Liver (tissue), 7 donors: ENCODE measurements at regions not wholly inside any gene's neighbourhood (a gene's known extent, or its start where the extent isn't known, plus 50 kb on each side); places are given as distances from the start of the nearest gene placed in this dataset.

ENCODE experiments used
- DNase-seq: peaks from one replicate; pipeline ENCODE4 v3.0.0-alpha.2; 2017; ENCODE audit warnings: low spot score
- H3K27ac ChIP-seq, 2 donors: one replicate each; pipeline ENCODE4 v1.7.0; 2013; ENCODE audit warnings: inconsistent platforms in 2 of 2, low read length in 2 of 2, control low read depth in 1 of 2, low read depth in 1 of 2, mild to moderate bottlenecking in 1 of 2
- H3K27me3 ChIP-seq, 4 donors: one replicate each; pipeline versions ENCODE4 v1.6.1 to v1.7.0; 2013; ENCODE audit warnings: low read length in 3 of 4, inconsistent platforms in 1 of 4, mild to moderate bottlenecking in 1 of 4, moderate library complexity in 1 of 4; ENCODE audit not compliant: control insufficient read depth in 4 of 4, insufficient read depth in 4 of 4
- H3K36me3 ChIP-seq, 4 donors: one replicate each; pipeline versions ENCODE4 v1.6.1 to v1.7.0; 2013; ENCODE audit warnings: low read length in 3 of 4, mild to moderate bottlenecking in 3 of 4, low read depth in 1 of 4, moderate library complexity in 1 of 4; ENCODE audit not compliant: control insufficient read depth in 4 of 4, insufficient read depth in 3 of 4
- H3K4me1 ChIP-seq, 4 donors: one replicate each; pipeline versions ENCODE4 v1.6.1 to v1.7.0; 2013; ENCODE audit warnings: low read length in 3 of 4, mild to moderate bottlenecking in 3 of 4, moderate library complexity in 1 of 4; ENCODE audit not compliant: control insufficient read depth in 4 of 4, insufficient read depth in 4 of 4
- H3K4me3 ChIP-seq, 3 donors: one replicate each; pipeline versions ENCODE4 v1.6.1 to v1.7.0; 2013; ENCODE audit warnings: low read length in 3 of 3, control low read depth in 1 of 3, low read depth in 1 of 3, mild to moderate bottlenecking in 1 of 3
- H3K9ac ChIP-seq, 2 donors: one replicate each; pipeline ENCODE4 v1.7.0; 2013; ENCODE audit warnings: low read length in 2 of 2, mild to moderate bottlenecking in 2 of 2, moderate library complexity in 2 of 2, control low read depth in 1 of 2, low read depth in 1 of 2
- H3K9me3 ChIP-seq, 4 donors: one replicate each; pipeline versions ENCODE4 v1.6.1 to v1.7.0; 2013; ENCODE audit warnings: low read length in 3 of 4; ENCODE audit not compliant: control insufficient read depth in 4 of 4
- FOXA1 ChIP-seq: IDR thresholded peaks from 2 replicates; pipeline ENCODE4 v1.6.1; 2016; ENCODE audit warnings: antibody characterized with exemption
- FOXA2 ChIP-seq: IDR thresholded peaks from 2 replicates; pipeline ENCODE4 v1.6.1; 2016; ENCODE audit warnings: antibody characterized with exemption
- GABPA ChIP-seq, 2 donors: IDR thresholded peaks in 1 of 2; conservative IDR thresholded peaks in 1 of 2; 2 replicates each; pipeline ENCODE4 v1.6.1; 2016; ENCODE audit warnings: antibody characterized with exemption in 2 of 2, mild to moderate bottlenecking in 1 of 2, moderate library complexity in 1 of 2
- HNF4A ChIP-seq, 2 donors: conservative IDR thresholded peaks; 2 replicates each; pipeline ENCODE4 v1.6.1; 2016; ENCODE audit warnings: antibody characterized with exemption in 2 of 2, mild to moderate bottlenecking in 2 of 2
- JUND ChIP-seq, 2 donors: IDR thresholded peaks; 2 replicates each; pipeline ENCODE4 v1.6.1; 2016; ENCODE audit warnings: antibody characterized with exemption in 2 of 2
- MAX ChIP-seq: IDR thresholded peaks from 2 replicates; pipeline ENCODE4 v1.6.1; 2016; ENCODE audit warnings: antibody characterized with exemption
- RAD21 ChIP-seq, 2 donors: IDR thresholded peaks; 2 replicates each; pipeline ENCODE4 v1.6.1; 2016; ENCODE audit warnings: antibody characterized with exemption in 2 of 2, mild to moderate bottlenecking in 2 of 2
- REST ChIP-seq: IDR thresholded peaks from 2 replicates; pipeline ENCODE4 v1.6.1; 2016; ENCODE audit warnings: antibody characterized with exemption, mild to moderate bottlenecking
- RXRA ChIP-seq, 2 donors: IDR thresholded peaks; 2 replicates each; pipeline ENCODE4 v1.6.1; 2017 to 2018; ENCODE audit warnings: antibody characterized with exemption in 2 of 2, mild to moderate bottlenecking in 1 of 2
- SP1 ChIP-seq: IDR thresholded peaks from 2 replicates; pipeline ENCODE4 v1.6.1; 2018; ENCODE audit warnings: antibody characterized with exemption, mild to moderate bottlenecking
- TAF1 ChIP-seq: conservative IDR thresholded peaks from 2 replicates; pipeline ENCODE4 v1.6.1; 2016; ENCODE audit warnings: antibody characterized with exemption, mild to moderate bottlenecking
- YY1 ChIP-seq: IDR thresholded peaks from 2 replicates; pipeline ENCODE4 v1.6.1; 2016; ENCODE audit warnings: antibody characterized with exemption, mild to moderate bottlenecking
- ZBTB33 ChIP-seq: IDR thresholded peaks from 2 replicates; pipeline ENCODE4 v1.6.1; 2016; ENCODE audit warnings: antibody characterized with exemption
- WGBS: extraction: QIAGEN DNeasy Blood & Tissue Kit; methylation state at CpG from one replicate; pipeline ENCODE4 v1.1.7; 2013; 5-methylcytosine and 5-hydroxymethylcytosine counted together
- TF ChIP-seq, protein P1 (sequence below): IDR thresholded peaks from 2 replicates; pipeline ENCODE4 v1.6.1; 2016; ENCODE audit warnings: antibody characterized with exemption
- donor health status: healthy.
- donor health status: healthy.
- donor health status: healthy.
- donor health status: healthy.

DNA sequence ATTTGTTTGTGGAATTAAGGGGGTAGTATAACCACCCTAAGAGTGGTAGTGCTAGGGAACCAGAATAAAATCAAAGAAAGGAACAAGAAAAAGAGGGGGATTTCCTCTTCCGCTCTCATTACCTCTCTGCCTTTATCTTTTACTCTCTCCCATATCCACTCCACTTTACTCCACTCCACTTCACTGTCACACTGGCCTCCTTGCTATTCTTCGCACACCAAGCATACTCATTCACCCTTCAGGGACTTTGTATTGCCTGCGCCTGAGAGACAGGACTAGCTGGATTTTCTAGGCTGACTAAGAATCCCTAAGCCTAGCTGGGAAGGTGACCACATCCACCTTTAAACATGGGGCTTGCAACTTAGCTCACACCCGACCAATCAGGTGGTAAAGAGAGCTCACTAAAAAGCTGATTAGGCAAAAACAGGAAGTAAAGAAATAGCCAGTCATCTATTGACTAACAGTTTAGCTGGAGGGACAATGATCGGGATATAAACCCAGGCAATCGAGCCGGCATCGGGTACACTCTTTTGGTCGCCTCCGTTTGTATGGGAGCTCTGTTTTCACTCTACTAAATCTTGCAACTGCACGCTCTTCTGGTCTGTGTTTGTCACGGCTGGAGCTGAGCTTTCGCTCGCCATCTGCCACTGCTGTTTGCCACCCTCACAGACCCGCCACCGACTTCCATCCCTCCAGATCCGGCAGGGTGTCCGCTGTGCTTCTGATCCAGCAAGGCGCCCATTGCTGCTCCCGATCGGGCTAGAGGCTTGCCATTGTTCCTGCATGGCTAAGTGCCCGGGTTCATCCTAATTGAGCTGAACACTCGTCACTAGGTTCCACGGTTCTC, 121.8 kb downstream of the FAM170A start:
- H3K36me3 ChIP-seq, result no peaks in the 10 kb centered on the region
- no peaks in the 10 kb centered on the region for H3K9me3 ChIP-seq
- 92% methylated on average over 24 of the region's 24 CpGs for WGBS
- no peaks in the 10 kb centered on the region for H3K27me3 ChIP-seq
- H3K4me1 ChIP-seq, result no peaks in the 10 kb centered on the region
- TF ChIP-seq ZBTB33, result no peak
- no peak overlapping the region for H3K9ac ChIP-seq
- no peak overlapping the region for H3K27ac ChIP-seq
- no peak overlapping the region for H3K4me3 ChIP-seq
- DNase-seq, result no peak

- Histone ChIP-seq H3K27ac (no peak overlapping the region), H3K36me3 (no peaks in the 10 kb centered on the region), H3K4me3 (no peak overlapping the region), H3K9me3 (no peaks in the 10 kb centered on the region), H3K9ac (no peak overlapping the region), H3K4me1 (no peaks in the 10 kb centered on the region), H3K27me3 (no peaks in the 10 kb centered on the region)
- 80% methylated on average over 6 of the region's 6 CpGs for WGBS
- DNase-seq, result no peak
- TF ChIP-seq YY1 (no peak), SP1 (no peak), REST (no peak), FOXA2 (no peak), ZBTB33 (no peak), RAD21 (IDR thresholded peaks at IDR 0.05) (no peak), FOXA1 (no peak), HNF4A (conservative IDR thresholded peaks at IDR 0.05) (no peak), TAF1 (no peak), RXRA (IDR thresholded peaks at IDR 0.05) (no peak), JUND (IDR thresholded peaks at IDR 0.05) (no peak), MAX (no peak), GABPA (IDR thresholded peaks at IDR 0.05 in 1 of 2, conservative IDR thresholded peaks at IDR 0.05 in 1 of 2) (no peak)
- TF ChIP-seq, protein P1, sequence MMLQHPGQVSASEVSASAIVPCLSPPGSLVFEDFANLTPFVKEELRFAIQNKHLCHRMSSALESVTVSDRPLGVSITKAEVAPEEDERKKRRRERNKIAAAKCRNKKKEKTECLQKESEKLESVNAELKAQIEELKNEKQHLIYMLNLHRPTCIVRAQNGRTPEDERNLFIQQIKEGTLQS, result no peak
Measured at GRCh38 chr5:119751734-119752094, 122.4 kb downstream of the FAM170A start.
